ENCODE measurements at regions not wholly inside any gene's neighbourhood (a gene's known extent, or its start where the extent isn't known, plus 50 kb on each side); places are given as distances from the start of the nearest gene placed in this dataset.
"Not testable (repeated sequence)": the region's sequence is repeated elsewhere in the genome, so short reads cannot be mapped to it uniquely, and the experiment has no call there.

GRCh38 chr6:81561071-81561564 lies 191.4 kb downstream of the TENT5A start:
- no peak for DNase-seq

- no peak for DNase-seq
Measured at GRCh38 chr6:81557811-81558210, 194.7 kb downstream of the TENT5A start.

GRCh38 chr6:81556551-81556950 lies 195.9 kb downstream of the TENT5A start:
- DNase-seq, result no peak

- no peak for DNase-seq
Measured at GRCh38 chr6:81553216-81553615, 199.3 kb downstream of the TENT5A start.

GRCh38 chr6:81552644-81553043 lies 199.8 kb downstream of the TENT5A start:
- no peak for DNase-seq

GRCh38 chr6:81547149-81547548 lies 205.3 kb downstream of the TENT5A start:
- no peak for DNase-seq

GRCh38 chr6:81534934-81535465 lies 217.5 kb downstream of the TENT5A start:
- DNase-seq, result no peak

GRCh38 chr6:81531869-81532561 lies 220.5 kb downstream of the TENT5A start:
- DNase-seq, result no peak

GRCh38 chr6:81517455-81517854 lies 235.0 kb downstream of the TENT5A start:
- DNase-seq, result no peak

GRCh38 chr6:81515562-81516453 lies 236.7 kb downstream of the TENT5A start:
- no peak for DNase-seq

GRCh38 chr6:81514195-81514594 lies 238.3 kb downstream of the TENT5A start:
- not testable (repeated sequence) for DNase-seq

GRCh38 chr6:81511423-81511822 lies 241.1 kb downstream of the TENT5A start:
- DNase-seq, result no peak

GRCh38 chr6:81495999-81496398 lies 256.5 kb downstream of the TENT5A start:
- DNase-seq, result no peak

- no peak for DNase-seq
Measured at GRCh38 chr6:81491454-81492101, 260.9 kb downstream of the TENT5A start.

- no peak for DNase-seq
Measured at GRCh38 chr6:81487489-81487888, 265.0 kb downstream of the TENT5A start.

- DNase-seq, result no peak
Measured at GRCh38 chr6:81486234-81486633, 266.2 kb downstream of the TENT5A start.

GRCh38 chr6:81485395-81485794 lies 267.1 kb downstream of the TENT5A start:
- no peak for DNase-seq

GRCh38 chr6:81484251-81484650 lies 268.2 kb downstream of the TENT5A start:
- DNase-seq, result no peak

GRCh38 chr6:81480139-81480538 lies 272.3 kb downstream of the TENT5A start:
- DNase-seq, result no peak

- no peak for DNase-seq
Measured at GRCh38 chr6:81476881-81477280, 275.6 kb downstream of the TENT5A start.

- DNase-seq, result no peak
Measured at GRCh38 chr6:81475646-81476045, 276.8 kb downstream of the TENT5A start.

- no peak for DNase-seq
Measured at GRCh38 chr6:81465859-81466258, 286.6 kb downstream of the TENT5A start.

GRCh38 chr6:81456416-81456815 lies 296.1 kb downstream of the TENT5A start:
- no peak for DNase-seq

Data from CD4-positive, alpha-beta T cell treated with Interleukin-17A for 1 hour (primary cell).